Loucy (cell line): ENCODE measurements at regions not wholly inside any gene's neighbourhood (a gene's known extent, or its start where the extent isn't known, plus 50 kb on each side); places are given as distances from the start of the nearest gene placed in this dataset.

ENCODE experiments used
- H2AFZ ChIP-seq: fragments of 200-600 bp; sonication (generic); 2 replicates; pipeline ENCODE4 v1.6.0; 2016; ENCODE audit warnings: antibody characterized with exemption, mild to moderate bottlenecking, low read length, moderate library complexity
- H3F3A ChIP-seq: fragments of 200-600 bp; 2 replicates; pipeline ENCODE4 v1.6.0; 2016; ENCODE audit warnings: antibody characterized with exemption, low read depth, mild to moderate bottlenecking
- H3K27me3 ChIP-seq: fragments of 200-600 bp; sonication (generic); 2 replicates; pipeline ENCODE4 v1.6.1; 2014; ENCODE audit warnings: low read length, mild to moderate bottlenecking; ENCODE audit not compliant: insufficient read depth, poor library complexity, severe bottlenecking
- H3K36me3 ChIP-seq: fragments of 200-600 bp; sonication (generic); 2 replicates; pipeline ENCODE4 v1.6.1; 2016; ENCODE audit warnings: low read length; ENCODE audit not compliant: insufficient read depth
- H3K4me1 ChIP-seq: fragments of 200-600 bp; sonication (generic); 2 replicates; pipeline ENCODE4 v1.5.1; 2014; ENCODE audit warnings: low read length, mild to moderate bottlenecking; ENCODE audit not compliant: insufficient read depth, poor library complexity, severe bottlenecking
- H3K4me2 ChIP-seq: fragments of 200-600 bp; sonication (generic); 2 replicates; pipeline ENCODE4 v1.6.0; 2014; ENCODE audit warnings: antibody characterized with exemption, low read length, low read depth, mild to moderate bottlenecking; ENCODE audit not compliant: poor library complexity, severe bottlenecking
- H3K4me3 ChIP-seq: fragments of 200-600 bp; sonication (generic); 2 replicates; pipeline ENCODE4 v1.5.1; 2014; ENCODE audit warnings: low read length, mild to moderate bottlenecking, mixed read lengths; ENCODE audit not compliant: poor library complexity, severe bottlenecking
- H3K79me2 ChIP-seq: fragments of 200-600 bp; sonication (generic); 2 replicates; pipeline ENCODE4 v1.6.1; 2014; ENCODE audit warnings: low read length; ENCODE audit not compliant: insufficient read depth
- H3K9ac ChIP-seq: fragments of 200-600 bp; sonication (generic); 2 replicates; pipeline ENCODE4 v1.6.0; 2014; ENCODE audit warnings: mild to moderate bottlenecking, low read depth, low read length, moderate library complexity; ENCODE audit not compliant: poor library complexity, severe bottlenecking
- H3K9me2 ChIP-seq: fragments of 200-600 bp; sonication (generic); replicated peaks from 2 replicates; pipeline ENCODE4 v1.6.1; 2016; ENCODE audit warnings: low read depth, low read length, mixed read lengths
- H3K9me3 ChIP-seq: fragments of 200-600 bp; sonication (generic); 2 replicates; pipeline ENCODE4 v1.6.1; 2014; ENCODE audit warnings: mild to moderate bottlenecking, antibody characterized with exemption, low read length, low read depth; ENCODE audit not compliant: insufficient read depth
- H4K20me1 ChIP-seq: fragments of 200-600 bp; sonication (generic); 2 replicates; pipeline ENCODE4 v1.6.0; 2014; ENCODE audit warnings: antibody characterized with exemption, low read length, mild to moderate bottlenecking; ENCODE audit not compliant: insufficient read depth, poor library complexity, severe bottlenecking
- EZH2phosphoT487 ChIP-seq: fragments of 200-600 bp; IDR thresholded peaks from 2 replicates; pipeline ENCODE4 v1.6.1; 2018; ENCODE audit warnings: antibody characterized with exemption, mild to moderate bottlenecking, moderate library complexity, borderline replicate concordance
- TF ChIP-seq, protein P1 (sequence below): fragments of 200-600 bp; sonication (generic); conservative IDR thresholded peaks from 2 replicates; pipeline ENCODE4 v1.5.1; 2014; ENCODE audit warnings: mild to moderate bottlenecking, antibody characterized with exemption, low read length

DNA sequence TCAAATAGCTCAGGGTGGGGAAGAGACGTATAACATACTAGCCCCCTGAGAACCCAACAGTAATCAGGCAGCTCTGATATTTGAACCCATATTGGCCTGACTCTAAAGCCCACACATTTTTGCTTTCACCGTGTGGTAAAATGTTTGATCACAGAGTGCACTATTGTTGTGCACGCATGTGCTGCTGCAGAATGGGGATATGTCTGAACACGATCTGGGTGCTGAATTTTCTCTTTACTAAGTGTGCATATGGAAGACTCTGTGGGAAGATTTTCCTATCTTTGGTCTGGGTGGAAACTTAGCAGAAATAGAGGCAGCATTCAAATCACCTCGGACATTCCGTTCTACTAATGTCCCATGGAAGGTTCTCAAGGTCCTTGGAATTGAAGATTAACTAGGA is 800.1 kb downstream of the TFAP2A start:
- no peaks in the 10 kb centered on the region for H3K27me3 ChIP-seq
- no peak overlapping the region for H3K4me2 ChIP-seq
- H2AFZ ChIP-seq: no peak overlapping the region
- H3K79me2 ChIP-seq: no peaks in the 10 kb centered on the region
- H3K4me3 ChIP-seq: no peak overlapping the region
- no peaks in the 10 kb centered on the region; the same call in 1 of the 2 replicates for H3K9me3 ChIP-seq
- H3K4me1 ChIP-seq: no peaks in the 10 kb centered on the region
- H3K36me3 ChIP-seq: no peaks in the 10 kb centered on the region
- H4K20me1 ChIP-seq: no peaks in the 10 kb centered on the region
- no peaks in the 10 kb centered on the region for H3K9me2 ChIP-seq
- H3F3A ChIP-seq: no peaks in the 10 kb centered on the region
- no peak overlapping the region for H3K9ac ChIP-seq
- no peak for TF ChIP-seq EZH2phosphoT487
- TF ChIP-seq, protein P1, sequence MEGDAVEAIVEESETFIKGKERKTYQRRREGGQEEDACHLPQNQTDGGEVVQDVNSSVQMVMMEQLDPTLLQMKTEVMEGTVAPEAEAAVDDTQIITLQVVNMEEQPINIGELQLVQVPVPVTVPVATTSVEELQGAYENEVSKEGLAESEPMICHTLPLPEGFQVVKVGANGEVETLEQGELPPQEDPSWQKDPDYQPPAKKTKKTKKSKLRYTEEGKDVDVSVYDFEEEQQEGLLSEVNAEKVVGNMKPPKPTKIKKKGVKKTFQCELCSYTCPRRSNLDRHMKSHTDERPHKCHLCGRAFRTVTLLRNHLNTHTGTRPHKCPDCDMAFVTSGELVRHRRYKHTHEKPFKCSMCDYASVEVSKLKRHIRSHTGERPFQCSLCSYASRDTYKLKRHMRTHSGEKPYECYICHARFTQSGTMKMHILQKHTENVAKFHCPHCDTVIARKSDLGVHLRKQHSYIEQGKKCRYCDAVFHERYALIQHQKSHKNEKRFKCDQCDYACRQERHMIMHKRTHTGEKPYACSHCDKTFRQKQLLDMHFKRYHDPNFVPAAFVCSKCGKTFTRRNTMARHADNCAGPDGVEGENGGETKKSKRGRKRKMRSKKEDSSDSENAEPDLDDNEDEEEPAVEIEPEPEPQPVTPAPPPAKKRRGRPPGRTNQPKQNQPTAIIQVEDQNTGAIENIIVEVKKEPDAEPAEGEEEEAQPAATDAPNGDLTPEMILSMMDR: no peak

DNA sequence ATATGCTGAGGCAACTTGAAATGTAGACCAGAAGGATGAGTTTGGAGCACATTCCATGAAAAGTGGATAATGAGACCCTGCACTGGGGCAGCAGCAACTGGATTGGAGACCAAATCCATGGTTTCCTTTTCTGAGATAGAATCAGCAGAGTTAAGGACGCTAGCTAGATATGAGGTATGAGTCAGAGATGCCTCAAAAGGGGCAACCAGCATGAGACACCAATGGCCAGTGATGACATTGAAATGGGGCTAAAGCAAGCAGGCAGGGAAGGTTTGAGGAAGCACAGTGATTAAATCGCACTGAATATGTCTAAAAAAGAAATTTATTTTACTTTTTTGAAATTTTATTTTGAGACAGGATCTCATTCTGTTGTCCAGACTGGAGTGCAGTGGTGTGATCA is 802.4 kb downstream of the TFAP2A start:
- no peaks in the 10 kb centered on the region for H3F3A ChIP-seq
- no peaks in the 10 kb centered on the region for H3K27me3 ChIP-seq
- TF ChIP-seq, protein P1: no peak
- TF ChIP-seq EZH2phosphoT487: no peak
- no peaks in the 10 kb centered on the region for H3K36me3 ChIP-seq
- H3K4me3 ChIP-seq: no peak overlapping the region
- no peaks in the 10 kb centered on the region for H4K20me1 ChIP-seq
- no peaks in the 10 kb centered on the region for H3K9me3 ChIP-seq
- H3K4me1 ChIP-seq: no peaks in the 10 kb centered on the region
- H2AFZ ChIP-seq: no peak overlapping the region
- no peaks in the 10 kb centered on the region for H3K79me2 ChIP-seq
- no peaks in the 10 kb centered on the region for H3K9me2 ChIP-seq
- no peak overlapping the region for H3K4me2 ChIP-seq
- no peak overlapping the region for H3K9ac ChIP-seq

DNA sequence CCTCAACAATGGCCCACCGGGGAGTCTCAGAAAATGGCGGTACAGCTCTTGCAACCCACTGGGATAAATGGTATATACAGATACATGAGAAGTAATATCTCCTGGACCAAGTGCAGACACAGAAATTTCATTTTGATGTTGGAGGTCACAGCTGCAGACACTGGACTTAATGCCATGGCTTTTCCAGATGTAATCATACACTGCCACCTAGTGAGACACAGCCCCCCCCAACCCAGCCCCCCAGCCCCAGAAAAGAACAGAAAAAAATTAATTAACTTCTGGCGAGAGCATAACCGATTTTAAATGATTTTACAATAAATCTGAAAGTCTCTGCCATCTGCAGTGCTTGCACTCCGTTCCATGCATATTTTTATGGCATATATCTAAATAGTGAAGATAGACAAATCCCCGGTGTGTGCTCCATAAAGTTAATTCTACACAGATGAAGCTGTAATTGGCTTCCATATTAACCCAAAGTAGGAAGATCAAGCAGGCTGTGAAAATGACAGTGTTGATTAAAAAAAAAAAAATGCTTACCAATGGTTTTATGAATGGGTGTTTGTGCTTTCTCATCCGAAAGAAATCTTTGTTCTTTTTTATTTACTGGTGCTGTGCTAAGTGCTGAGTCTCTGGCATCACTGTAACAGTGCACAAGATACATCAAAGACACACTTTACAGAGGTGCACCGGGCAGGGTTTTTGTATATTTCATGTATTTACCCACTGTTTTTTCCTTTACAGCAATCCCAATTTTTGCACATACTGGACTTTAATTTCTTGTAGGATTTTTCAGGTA is 804.1 kb downstream of the TFAP2A start:
- TF ChIP-seq, protein P1: no peak
- TF ChIP-seq EZH2phosphoT487: no peak
- H3K4me3 ChIP-seq: no peak overlapping the region
- H4K20me1 ChIP-seq: no peaks in the 10 kb centered on the region
- no peak overlapping the region for H3K9ac ChIP-seq
- no peaks in the 10 kb centered on the region for H3K79me2 ChIP-seq
- H3K9me3 ChIP-seq: no peaks in the 10 kb centered on the region
- no peaks in the 10 kb centered on the region for H3F3A ChIP-seq
- no peak overlapping the region for H2AFZ ChIP-seq
- no peaks in the 10 kb centered on the region for H3K4me1 ChIP-seq
- no peaks in the 10 kb centered on the region for H3K36me3 ChIP-seq
- no peaks in the 10 kb centered on the region for H3K27me3 ChIP-seq
- no peaks in the 10 kb centered on the region for H3K9me2 ChIP-seq
- no peak overlapping the region for H3K4me2 ChIP-seq
